ENCODE measurements at regions not wholly inside any gene's neighbourhood (a gene's known extent, or its start where the extent isn't known, plus 50 kb on each side); places are given as distances from the start of the nearest gene placed in this dataset.

DNA sequence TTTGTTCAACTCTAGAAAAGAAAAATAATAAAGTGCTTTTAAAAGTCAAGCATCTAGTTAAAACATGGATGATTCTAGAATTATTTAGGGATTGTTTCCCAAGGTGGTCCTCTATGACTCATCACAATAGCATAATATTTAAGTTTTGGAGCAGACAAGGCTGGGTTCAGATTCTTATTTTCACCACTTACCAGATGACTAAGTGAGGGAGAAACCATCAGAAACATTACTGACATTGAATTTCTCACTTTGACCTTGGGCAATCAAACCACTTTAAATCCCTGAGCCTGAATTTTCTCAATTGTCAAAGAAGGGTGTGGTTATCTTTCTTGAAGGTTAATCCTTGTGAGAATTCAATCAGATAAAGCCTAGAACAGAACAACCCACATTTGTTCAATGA, 102.5 kb upstream of the PTGFR start:
- DNase-seq (ENCODE audit: low read depth, low spot score) = no peak
- no peak overlapping the region for H3K4me3 ChIP-seq (ENCODE audit: low read length)

DNA sequence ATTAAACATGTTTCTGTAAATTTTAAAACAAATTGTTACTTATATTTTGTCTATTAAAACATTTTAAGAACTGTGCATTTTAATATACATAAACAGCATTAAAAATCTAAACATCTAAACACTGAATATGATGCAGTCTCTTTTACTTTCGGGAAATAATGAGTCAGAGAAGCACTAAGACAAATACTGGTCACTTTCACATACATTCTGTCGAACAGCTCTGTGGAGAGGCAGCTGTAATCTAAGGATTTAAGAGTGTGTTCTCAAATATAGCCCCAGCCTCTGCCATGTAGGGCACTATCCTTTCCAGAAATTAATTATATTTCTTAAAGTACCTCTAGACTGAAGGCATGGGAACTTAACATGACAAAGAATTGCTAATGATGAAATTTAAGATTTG, 89.6 kb upstream of the PTGFR start:
- no peak for DNase-seq (ENCODE audit: low read depth, low spot score)
- no peak overlapping the region for H3K4me3 ChIP-seq (ENCODE audit: low read length)

DNA sequence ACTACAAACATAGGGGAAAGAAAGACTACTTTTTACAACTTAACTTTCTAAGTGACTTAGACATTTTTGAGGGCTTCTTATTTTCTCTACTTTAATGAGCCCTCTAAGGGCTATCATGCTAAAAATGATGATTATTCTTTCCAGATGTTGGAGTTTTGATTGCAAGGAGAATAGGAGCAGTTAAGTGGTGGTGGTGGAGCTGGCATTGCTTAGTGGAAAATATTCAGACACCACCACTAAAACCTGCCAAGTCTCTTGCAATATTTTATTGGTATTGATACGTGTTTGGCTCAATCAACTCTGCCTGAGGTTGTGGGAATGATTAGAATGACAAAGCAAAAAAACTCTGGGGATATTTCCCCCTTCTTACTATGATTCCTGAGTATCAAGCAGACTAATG, 82.6 kb upstream of the PTGFR start:
- H3K4me3 ChIP-seq (ENCODE audit: low read length) = no peak overlapping the region
- DNase-seq (ENCODE audit: low read depth, low spot score) = no peak

DNA sequence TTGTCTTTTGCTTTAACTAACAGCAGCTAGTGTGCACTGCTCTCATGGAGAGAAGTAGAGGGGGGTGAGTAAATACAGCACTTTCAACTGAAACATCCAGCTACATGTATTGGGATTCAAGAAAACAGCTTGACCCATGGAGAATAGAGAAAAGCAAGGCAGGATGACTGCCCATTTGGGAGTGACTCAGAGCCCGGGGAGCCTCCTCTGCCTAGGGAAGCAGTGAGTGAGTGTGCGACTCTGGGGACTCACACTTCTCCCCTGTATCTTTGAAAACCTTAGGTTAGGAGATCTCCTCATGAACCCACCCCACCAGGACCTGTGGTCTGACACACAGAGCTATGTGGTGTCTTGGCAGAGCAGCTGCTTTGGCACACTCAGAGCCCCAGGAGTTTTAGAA, 82.0 kb upstream of the PTGFR start:
- no peak overlapping the region for H3K4me3 ChIP-seq (ENCODE audit: low read length)

DNA sequence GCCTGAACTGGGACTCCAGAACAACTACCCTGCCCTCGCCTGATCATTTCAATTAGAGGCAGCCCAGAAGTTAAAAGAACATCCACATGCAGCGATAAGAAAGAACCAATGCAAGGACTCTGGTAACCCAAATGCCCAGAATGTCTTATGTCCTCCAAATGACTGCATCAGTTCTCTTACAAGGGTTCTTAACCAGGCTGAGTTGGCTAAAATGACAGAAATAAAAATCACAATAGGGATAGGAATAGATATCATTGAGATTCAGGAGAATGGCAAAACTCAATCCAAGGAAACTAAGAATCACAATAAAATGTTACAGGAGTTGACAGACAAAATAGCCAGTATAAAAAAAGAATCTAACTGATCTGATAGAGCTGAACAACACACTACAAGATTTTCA, 80.1 kb upstream of the PTGFR start:
- no peak for DNase-seq (ENCODE audit: low read depth, low spot score)
- H3K4me3 ChIP-seq (ENCODE audit: low read length) = no peak overlapping the region

More for the DNA sequence above, 82.0 kb upstream of the PTGFR start:
- no peak for DNase-seq (ENCODE audit: low read depth, low spot score)

DNA sequence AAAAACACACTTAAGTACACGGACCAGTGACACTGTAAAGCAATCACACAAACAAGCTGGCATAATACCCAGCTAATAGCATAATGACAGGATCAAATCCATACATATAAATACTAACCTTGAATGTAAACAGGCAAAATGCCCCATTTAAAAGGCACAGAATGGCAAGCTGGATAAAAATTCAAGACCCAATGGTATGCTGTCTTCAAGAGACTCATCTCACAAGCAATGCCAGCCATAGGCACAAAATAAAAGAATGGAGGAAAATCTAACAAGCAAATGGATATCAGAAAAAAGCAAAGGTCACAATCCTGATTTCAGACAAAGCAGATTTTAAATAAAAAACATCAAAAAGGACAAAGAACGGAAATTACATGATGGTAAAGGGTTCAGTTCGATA, 79.1 kb upstream of the PTGFR start:
- H3K4me3 ChIP-seq (ENCODE audit: low read length) = no peak overlapping the region
- no peak for DNase-seq (ENCODE audit: low read depth, low spot score)

DNA sequence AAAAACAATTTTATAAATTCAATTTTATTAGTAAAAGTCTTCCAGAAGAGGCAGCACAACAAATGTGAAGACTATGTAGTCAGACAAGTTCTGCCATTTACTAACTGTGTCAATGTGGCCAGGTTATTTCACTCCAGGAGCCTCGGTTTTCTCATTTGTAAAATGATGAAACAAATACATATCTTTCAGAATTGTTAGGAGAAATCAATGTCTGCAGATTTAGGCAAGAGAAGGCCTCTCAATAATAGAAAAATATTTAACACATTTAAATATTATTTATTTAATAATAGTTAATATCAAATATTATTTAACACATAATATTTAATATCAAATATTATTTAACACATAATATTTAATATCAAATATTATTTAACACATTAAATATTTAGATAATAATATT, 75.6 kb upstream of the PTGFR start:
- no peak overlapping the region for H3K4me3 ChIP-seq (ENCODE audit: low read length)
- no peak for DNase-seq (ENCODE audit: low read depth, low spot score)

DNA sequence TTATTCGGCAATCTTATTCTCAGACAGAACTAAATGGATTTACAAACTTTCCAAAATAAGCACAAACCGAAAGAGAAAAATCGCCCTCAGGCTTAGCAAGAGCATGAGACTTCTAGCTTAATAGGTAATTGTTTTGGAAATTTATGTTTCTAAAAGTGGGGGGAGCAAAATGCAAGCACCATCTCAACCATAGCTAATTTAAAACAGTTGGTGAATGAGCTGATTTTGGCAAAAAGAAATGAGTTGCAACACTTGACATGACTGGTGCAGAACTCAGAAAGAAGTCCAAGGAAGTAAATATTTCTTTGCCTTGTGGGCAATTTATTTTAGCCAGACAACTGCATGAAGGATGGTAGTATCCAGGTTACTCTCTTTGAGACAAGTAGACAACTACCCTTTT, 71.5 kb upstream of the PTGFR start:
- H3K4me3 ChIP-seq (ENCODE audit: low read length) = no peak overlapping the region
- DNase-seq (ENCODE audit: low read depth, low spot score) = no peak

DNA sequence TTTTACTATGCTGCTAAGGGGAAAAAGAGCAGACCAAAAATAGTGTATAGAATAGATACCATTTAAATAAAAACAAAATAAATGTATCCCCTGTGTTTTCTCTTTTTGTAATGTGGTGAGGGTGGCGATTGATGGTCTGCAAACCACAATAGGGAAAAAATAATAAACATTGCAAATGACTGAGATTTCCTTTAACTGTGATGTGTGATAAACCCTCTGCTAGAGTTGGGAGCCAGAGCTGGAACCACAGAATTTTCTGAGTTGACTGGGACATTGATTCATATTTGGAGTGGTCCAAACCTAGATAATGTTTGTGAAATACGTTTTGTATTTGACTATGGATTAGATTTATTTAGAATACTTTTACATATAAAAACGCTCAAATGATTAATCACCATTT, 70.6 kb upstream of the PTGFR start:
- no peak for DNase-seq (ENCODE audit: low read depth, low spot score)
- no peak overlapping the region for H3K4me3 ChIP-seq (ENCODE audit: low read length)

DNA sequence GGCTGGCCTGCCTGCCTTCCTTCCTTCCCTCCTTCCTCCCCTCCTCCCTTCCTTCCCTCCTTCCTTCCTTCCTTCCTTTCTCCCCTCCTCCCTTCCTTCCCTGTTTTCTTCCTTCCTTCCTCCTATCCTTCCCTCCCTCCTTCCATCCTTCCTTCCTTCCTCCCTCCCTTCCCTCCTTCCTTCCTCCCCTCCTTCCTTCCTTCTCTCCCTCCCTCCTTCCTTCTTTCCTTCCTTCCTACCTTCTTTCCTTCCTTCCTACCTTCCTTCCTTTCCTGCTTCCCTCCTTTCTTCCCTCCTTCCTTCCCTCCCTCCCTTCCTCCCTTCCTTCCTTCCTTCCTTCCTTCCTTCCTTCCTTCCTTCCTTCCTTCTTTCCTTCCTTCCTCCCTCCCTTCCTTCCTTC, 70.1 kb upstream of the PTGFR start:
- DNase-seq (ENCODE audit: low read depth, low spot score) = no peak
- no peak overlapping the region for H3K4me3 ChIP-seq (ENCODE audit: low read length)

DNA sequence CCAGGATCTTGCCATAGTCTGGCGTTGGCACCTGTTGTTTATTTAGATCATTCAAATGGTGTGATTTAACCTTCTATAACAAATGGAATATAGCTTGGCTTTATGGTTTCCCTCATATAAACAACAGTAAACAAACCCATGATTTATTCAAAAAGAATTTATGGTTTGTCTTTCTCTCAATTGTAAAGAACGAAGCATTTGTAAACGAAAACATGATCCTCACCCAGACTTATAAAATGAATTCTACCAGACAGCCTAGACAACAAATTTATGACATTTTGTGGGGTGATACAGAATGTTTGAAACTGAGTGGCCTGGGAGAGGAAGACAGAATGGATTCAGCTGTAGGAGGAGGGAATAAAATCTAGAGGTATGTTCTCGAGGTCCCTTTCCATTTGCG, 66.1 kb upstream of the PTGFR start:
- DNase-seq (ENCODE audit: low read depth, low spot score) = no peak

DNA sequence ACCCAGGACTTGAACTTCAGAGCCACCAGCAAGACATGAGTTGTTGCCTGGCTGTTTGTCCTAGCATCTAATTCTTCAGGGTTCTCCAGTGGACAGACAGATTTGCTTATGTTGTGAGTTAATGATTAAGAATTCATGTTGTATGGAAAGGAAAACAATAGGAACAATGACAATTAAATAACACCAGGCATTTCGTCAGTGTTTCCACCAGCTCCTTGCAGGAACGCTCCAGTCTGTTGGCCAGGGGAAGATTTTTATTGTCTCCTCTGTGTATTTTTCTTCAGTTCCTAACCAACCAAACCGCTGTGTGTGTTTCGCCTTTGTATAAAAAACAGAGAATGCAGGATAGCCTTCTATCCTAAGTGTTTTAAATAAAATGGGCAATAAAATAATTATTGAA, 64.4 kb upstream of the PTGFR start:
- H3K4me3 ChIP-seq (ENCODE audit: low read length) = no peak overlapping the region
- DNase-seq (ENCODE audit: low read depth, low spot score) = no peak

More for the DNA sequence above, 66.1 kb upstream of the PTGFR start:
- no peak overlapping the region for H3K4me3 ChIP-seq (ENCODE audit: low read length)

DNA sequence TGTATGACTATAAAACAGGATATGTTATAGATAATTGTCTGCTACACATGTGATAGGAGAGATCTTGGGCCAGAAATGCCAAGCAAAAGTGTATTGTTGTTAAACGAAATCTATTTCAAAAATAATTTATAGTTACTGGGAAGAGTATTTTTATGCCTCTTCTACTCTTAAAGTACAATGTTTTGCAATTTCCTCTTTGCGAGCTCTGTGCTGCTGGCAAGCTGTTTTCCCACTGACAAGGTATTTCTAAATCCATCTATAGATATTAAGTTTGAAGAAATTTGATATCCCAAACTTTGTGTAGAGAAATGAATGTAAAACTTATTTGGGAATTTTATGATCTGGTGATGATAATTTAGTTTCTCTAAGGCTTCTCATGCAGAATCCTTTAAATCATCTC, 63.3 kb upstream of the PTGFR start:
- DNase-seq (ENCODE audit: low read depth, low spot score) = no peak
- no peak overlapping the region for H3K4me3 ChIP-seq (ENCODE audit: low read length)

DNA sequence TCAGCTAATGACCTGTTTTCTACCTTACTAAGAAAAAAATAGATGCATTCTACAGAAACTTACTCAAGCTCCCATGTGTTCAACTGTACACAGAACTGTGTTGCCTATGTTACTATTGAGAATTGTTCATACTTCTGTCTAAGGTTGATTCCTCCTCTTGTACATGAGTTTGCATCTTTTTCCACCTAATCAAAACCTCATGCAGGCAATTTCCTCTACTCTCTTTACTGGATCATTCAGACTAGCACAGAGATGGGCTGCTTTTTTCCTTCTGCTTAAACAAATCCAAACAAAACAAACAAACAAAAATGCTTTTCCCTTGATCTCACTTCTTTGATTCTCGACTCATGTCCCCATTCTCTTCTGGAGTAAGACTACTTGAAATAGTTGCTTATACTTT, 58.8 kb upstream of the PTGFR start:
- no peak overlapping the region for H3K4me3 ChIP-seq (ENCODE audit: low read length)
- DNase-seq (ENCODE audit: low read depth, low spot score) = no peak

DNA sequence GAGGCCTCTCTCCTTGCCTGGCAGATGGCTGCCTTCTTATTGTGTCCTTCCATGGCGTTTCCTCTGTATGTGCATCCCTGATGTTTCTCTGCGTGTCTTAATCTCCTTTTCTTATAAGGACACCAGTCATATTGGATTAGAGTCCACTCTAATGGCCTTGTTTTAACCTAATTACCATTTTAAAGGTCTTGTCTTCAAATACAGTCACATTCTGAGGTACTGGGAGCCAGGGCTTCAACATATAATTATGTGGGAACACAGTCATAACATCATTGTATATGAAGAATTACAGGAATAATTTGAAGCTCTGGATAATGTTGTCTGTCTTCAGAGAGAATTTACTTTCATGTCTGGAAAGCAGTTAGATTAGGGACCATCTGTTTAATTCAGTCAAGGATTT, 56.4 kb upstream of the PTGFR start:
- no peak for DNase-seq (ENCODE audit: low read depth, low spot score)

DNA sequence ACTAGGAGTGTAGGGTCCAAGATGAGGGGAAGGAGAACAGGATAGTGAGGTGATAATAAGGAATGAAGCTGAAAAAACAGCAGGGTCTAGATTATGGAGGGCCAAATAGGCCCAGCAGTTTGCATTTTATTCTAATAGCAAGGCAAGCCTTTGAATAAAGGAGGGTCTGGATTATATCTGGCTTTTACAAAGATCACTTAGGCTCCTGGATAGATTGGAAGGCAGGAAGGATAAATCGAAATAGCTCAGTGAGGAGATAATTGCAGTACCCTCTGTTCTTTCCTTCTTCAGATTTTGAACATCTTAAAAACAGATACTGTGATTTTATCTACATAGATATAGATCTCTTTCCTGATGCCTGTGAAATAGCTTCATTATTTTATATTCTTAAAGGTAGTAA, 53.8 kb upstream of the PTGFR start:
- no peak overlapping the region for H3K4me3 ChIP-seq (ENCODE audit: low read length)
- no peak for DNase-seq (ENCODE audit: low read depth, low spot score)

More for the DNA sequence above, 56.4 kb upstream of the PTGFR start:
- H3K4me3 ChIP-seq (ENCODE audit: low read length) = no peak overlapping the region

DNA sequence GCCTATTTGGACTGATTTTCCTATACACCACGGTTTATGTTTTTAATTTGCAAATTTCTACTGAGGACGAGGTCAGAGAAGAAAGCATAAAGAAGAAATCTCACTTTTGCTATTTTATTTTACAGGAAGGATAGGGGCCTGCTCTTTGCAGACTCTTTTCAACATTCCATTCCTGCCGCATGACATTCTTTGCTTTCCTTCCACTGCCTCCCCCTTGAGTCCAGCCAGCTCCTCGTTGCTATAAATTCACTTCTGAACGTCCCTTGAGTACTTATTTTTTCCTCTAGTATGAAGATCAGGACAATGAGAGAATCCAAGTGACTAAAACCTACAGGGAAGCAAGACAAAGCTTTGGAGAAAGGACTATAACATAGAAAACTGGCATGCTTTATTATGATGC, 53.4 kb upstream of the PTGFR start:
- no peak overlapping the region for H3K4me3 ChIP-seq (ENCODE audit: low read length)
- DNase-seq (ENCODE audit: low read depth, low spot score) = no peak

DNA sequence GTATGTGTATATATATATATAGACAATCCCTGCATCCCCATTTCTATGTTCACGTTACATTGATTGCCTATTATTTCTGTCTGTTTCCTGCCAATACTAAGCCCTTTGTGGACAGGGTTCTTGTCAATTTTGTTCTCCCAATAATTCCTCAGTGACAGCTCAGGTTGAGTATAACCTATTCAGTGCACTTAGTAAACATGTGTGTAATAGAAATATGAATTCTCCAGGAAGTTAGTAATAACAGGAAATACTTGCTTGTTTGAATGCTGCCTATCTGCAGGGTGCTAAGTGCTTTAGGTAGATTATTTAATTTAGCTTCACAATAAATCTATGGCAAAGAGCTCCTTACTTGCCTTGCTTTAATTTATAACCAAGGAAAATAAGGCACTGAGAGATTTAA, 52.8 kb upstream of the PTGFR start:
- no peak overlapping the region for H3K4me3 ChIP-seq (ENCODE audit: low read length)
- DNase-seq (ENCODE audit: low read depth, low spot score) = no peak

DNA sequence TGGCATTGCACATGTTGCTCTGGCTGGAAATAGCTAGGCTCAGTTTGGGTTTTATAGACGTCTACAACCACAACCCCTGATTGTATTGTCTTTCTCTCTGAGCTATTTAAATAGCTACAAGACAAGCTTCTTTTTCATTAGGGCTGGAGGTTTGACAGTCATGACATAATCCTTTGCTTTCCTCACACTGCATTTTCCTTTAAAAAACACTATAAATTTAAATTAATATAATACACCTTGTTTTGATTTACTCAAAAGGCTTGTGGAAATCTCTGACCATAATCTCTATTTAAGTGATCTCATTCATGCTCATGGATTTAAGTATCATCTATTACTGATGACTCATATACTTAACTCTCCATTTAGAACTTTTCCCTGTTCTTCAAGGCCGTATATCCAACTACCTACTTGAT, 50.4 kb upstream of the PTGFR start:
- no peak for DNase-seq (ENCODE audit: low read depth, low spot score)
- no peak overlapping the region for H3K4me3 ChIP-seq (ENCODE audit: low read length)
